ENCODE measurements at regions not wholly inside any gene's neighbourhood (a gene's known extent, or its start where the extent isn't known, plus 50 kb on each side); places are given as distances from the start of the nearest gene placed in this dataset.

DNA sequence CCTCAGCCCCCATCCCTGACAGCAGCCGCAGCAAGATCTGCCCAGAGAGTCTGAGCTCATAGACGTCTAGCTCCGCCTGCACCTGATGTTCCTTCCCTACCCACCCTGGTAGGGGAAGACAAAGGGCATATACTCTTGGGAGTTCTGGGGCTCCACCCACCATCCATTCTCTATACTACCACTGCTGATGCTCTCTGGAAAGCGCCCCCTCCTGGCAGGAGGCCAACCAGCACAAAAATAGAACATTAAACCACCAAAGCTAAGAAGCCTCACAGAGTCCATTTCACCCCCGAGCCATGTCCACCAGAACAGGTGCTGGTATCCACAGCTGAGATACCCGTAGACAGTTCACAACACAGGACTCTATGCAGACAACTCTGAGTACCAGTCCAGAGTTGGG is 662.6 kb upstream of the FAM98A start:
- TF ChIP-seq, protein P1, sequence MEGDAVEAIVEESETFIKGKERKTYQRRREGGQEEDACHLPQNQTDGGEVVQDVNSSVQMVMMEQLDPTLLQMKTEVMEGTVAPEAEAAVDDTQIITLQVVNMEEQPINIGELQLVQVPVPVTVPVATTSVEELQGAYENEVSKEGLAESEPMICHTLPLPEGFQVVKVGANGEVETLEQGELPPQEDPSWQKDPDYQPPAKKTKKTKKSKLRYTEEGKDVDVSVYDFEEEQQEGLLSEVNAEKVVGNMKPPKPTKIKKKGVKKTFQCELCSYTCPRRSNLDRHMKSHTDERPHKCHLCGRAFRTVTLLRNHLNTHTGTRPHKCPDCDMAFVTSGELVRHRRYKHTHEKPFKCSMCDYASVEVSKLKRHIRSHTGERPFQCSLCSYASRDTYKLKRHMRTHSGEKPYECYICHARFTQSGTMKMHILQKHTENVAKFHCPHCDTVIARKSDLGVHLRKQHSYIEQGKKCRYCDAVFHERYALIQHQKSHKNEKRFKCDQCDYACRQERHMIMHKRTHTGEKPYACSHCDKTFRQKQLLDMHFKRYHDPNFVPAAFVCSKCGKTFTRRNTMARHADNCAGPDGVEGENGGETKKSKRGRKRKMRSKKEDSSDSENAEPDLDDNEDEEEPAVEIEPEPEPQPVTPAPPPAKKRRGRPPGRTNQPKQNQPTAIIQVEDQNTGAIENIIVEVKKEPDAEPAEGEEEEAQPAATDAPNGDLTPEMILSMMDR (IDR thresholded peaks at IDR 0.05; ENCODE audit: insufficient read depth, low read length, poor library complexity, severe bottlenecking) = no peak
- TF ChIP-seq EZH2phosphoT487 (conservative IDR thresholded peaks at IDR 0.05; ENCODE audit: low read length) = no peak

Data from SU-DHL-6 (cell line).